Superior temporal gyrus (tissue), 1 donor: ENCODE measurements at regions not wholly inside any gene's neighbourhood (a gene's known extent, or its start where the extent isn't known, plus 50 kb on each side); places are given as distances from the start of the nearest gene placed in this dataset.

Source experiments
- DNase-seq: peaks from one replicate; pipeline ENCODE4 v3.0.0-alpha.2; 2016; ENCODE audit errors: extremely low spot score

DNA sequence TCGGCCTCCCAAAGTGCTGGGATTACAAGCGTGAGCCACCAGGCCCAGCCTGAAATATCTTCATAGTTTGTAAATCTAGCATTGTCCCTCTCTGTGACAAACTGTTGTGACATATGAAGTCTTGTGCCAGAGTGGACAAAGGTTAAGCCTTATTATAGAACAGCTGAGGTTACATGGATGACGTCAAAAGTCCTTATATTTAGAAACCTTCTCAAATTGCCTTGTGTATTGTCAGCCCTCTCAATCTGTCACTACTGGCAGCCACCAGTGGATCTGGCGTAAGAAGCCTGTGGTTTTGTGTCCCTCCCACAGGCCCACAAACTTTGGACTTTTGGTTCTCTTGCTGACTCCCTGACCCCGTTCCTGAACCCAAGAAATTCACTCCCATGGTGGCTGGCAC lies 79.4 kb upstream of the CCDC112 start:
- DNase-seq, result no peak

GRCh38 chr5:115374057-115374775 lies 77.8 kb upstream of the CCDC112 start:
- DNase-seq, result no peak

DNA sequence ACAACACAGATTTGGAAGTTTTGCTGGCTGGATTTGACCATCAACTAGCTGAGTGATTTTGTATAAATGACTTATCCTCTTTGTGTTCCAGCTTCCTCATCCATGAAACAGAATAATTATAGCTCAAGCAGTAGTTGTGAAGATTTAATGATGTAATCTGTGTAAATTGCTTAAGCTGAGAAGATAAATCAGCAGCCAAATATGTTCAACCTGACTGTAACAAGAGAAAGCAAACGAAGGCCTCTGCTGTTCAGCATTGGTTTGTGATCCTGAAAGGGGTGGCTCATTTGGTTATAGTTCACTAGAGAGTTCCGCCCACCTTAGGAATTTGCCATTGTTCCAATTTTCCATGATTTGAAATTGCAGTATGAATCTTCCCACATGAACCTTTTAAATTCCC lies 75.7 kb upstream of the CCDC112 start:
- no peak for DNase-seq

DNA sequence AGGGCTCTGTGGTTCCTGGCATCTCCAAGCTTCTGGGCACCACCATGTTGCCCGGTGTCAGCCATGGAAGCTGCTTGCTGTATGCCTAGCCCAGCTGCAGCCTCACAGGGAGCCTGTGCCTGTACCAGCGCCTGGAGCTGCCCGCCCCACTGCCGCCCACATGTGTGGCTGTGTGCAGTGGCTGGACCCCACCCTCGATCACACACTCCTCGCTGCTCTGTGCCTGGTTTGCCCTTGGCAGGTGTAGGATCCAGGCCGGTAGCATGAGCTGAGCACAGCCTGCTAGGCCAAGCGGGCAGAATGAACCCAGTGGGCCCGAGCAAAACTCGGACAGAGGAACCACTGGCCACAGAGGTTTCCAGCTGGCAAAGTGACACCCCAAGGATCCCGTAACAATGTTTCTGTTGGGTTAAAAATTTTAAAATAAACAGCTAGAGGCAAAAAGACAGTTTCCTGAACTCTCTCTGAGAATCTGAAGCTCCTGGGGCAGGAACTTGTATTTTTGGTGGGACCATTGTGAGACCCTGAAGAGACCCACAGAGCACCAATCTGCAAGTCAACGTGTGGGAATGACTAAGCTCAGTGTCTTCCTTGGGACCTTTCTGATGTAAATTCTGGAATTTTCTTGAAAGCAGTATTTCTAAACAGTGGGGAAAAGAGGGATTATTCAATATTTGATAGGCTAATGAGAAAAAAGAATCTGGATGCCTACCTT lies 73.1 kb upstream of the CCDC112 start:
- no peak for DNase-seq

- no peak for DNase-seq
These were observed 69.8 kb upstream of the CCDC112 start for GRCh38 chr5:115366223-115366622.

DNA sequence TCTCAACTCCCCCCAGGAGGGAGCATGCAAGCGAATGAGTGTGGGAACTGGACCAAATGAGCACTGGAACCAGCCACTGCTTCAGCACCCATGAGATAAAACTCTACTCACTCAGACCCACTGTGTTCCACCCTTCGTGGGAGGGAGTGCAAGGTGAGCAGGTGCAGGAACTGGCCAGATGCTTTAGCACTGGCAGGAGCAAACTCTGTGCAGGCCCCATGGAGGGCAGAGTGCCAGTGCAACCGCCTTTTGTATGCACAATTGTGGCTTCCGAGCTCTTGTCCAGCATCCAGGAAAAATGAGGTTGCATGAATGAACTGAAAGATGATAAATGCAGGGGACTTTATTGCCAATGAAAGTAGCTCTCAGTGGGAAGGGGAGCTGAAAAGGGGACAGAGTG lies 67.4 kb upstream of the CCDC112 start:
- no peak for DNase-seq

GRCh38 chr5:115360046-115360685 lies 63.7 kb upstream of the CCDC112 start:
- DNase-seq, result no peak

DNA sequence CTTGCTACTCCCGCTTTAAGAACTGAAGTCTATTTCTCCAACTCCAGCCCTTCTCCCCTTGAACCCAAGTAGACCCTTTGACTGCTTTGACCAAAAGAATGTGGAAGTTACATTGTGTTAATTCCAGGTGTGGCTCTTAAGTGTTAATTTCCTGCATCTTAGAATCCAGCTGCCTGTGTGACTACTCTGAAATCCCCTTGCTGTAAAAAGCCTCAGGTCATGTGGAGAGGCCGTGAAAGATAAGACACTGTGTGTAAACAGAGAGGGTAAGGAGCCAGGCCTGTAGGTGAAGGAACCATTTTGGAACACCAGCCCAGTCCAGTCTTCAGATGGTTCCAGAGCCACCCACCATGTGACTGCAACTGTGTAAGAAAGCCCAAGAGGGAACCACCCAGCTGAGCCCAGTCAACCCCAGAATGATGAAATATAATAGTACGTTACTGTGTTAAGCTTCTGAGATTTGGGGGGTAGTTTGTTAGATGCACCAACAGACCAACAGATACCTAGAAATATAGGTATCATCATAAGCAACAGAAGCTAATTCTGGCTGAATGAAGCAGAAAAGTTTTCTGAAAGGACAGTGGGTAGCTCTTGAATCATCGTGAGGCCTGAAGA lies 59.4 kb upstream of the CCDC112 start:
- no peak for DNase-seq

GRCh38 chr5:115355095-115355494 lies 58.6 kb upstream of the CCDC112 start:
- no peak for DNase-seq

DNA sequence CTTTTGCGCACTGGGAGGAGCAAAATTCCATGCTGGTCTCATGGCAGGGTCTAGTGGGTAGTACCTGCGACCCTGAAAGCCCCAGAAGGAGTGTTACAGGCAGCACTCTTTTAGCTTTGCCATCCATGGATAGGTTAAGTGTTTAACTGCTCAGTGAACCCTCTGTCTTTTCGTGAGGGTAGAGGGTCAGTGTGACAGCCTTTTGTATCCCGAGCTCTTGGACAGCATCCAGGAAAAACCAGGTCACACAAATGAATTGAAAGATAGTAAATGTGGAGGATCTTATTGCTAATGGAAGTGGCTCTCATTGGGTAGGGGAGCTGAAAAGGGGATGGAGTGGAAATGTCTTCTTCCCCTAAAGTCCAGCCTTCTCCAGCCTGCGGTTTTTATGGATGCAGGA lies 57.8 kb upstream of the CCDC112 start:
- DNase-seq, result no peak

DNA sequence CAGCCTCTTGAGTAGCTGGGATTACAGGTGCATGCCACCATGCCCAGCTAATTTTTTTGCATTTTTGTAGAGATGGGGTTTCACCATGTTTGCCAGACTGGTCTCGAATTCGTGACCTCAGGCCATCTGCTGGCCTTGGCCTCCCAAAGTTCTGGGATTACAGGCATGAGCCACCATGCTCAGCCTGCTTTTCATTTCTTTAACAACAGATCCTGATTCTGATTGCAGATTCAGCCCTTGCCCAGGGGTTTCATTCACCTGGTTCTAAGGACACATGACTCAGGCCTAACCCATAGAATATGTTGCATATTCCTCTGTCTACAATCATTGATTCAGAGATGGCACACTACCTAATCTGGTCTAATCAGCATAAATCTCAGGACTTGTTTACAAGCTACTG lies 56.1 kb upstream of the CCDC112 start:
- DNase-seq, result no peak

GRCh38 chr5:115351356-115352195 lies 55.1 kb upstream of the CCDC112 start:
- DNase-seq, result peak; percentile 29

DNA sequence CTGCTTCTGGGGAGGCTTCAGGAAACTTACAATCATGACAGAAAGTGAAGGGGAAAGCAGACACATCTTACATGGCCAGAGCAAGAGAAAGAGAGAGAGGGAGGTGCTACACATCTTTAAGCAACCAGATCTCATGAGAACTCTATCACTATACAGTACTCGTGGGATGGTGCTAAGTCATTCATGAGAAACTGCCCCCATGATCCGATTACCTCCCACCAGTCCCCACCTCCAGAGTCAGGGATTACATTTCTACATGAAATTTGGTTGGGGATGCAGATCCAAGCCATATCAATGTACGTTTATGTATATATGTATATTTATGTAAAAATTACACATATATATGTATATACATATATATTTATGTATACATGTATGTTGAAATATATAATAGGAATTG lies 54.4 kb upstream of the CCDC112 start:
- no peak for DNase-seq

DNA sequence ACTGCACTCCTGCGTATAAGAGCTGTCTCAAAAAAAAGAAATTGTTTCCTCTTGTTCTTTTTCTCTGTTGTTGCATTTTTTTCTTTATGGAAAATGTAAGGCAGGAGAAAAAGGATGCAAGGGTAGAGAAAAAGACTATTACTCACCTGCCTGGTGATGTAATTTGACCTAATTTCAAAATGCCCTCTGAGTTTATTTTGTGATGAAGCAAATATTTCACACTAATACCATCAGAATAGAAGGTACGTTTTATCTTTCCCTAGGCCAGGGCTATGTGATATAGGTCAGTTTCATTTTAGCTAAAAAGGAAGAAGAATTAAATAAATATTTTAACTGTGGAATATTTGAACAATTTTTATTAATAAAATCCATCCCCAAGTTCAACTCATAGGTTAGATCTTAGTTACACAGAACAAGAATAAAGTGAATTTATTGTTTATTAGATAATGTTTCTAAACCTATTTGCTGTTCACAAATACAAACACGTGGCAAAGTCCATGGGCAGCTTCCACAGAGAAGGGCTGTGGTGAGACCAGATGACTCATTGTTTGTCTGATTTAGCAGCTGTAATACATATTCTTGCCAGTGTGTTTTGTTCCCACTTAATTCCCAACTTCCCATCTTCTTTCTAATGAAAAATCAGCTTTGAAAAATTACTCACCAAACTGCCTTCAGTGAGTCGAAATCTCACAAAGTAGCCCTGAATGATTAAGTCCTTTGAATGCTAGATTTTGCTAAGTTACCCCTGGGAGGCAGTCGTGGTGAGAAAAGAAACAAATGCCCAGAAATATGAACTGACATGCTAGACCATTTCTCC lies 52.8 kb upstream of the CCDC112 start:
- DNase-seq, result peak; percentile 30

GRCh38 chr5:115348175-115348574 lies 51.7 kb upstream of the CCDC112 start:
- no peak for DNase-seq
